GM12864 (cell line): ENCODE measurements at regions not wholly inside any gene's neighbourhood (a gene's known extent, or its start where the extent isn't known, plus 50 kb on each side); places are given as distances from the start of the nearest gene placed in this dataset.
"Not testable (repeated sequence)": the region's sequence is repeated elsewhere in the genome, so short reads cannot be mapped to it uniquely, and the experiment has no call there.

Source experiments
- DNase-seq: peaks from one replicate; pipeline ENCODE4 v3.0.0-alpha.2; 2011; ENCODE audit warnings: low read depth
- H3K4me3 ChIP-seq: 2 replicates; pipeline ENCODE4 v1.5.1; 2011; ENCODE audit warnings: mild to moderate bottlenecking, low read depth, low read length, control low read depth
- CTCF ChIP-seq: IDR thresholded peaks from 2 replicates; pipeline ENCODE4 v1.5.1; 2011; ENCODE audit warnings: low read depth, mild to moderate bottlenecking, moderate library complexity, low read length, control low read depth, inconsistent platforms; ENCODE audit errors: missing control alignments

GRCh38 chrX:18034945-18035344 lies 173.8 kb upstream of the RAI2 start:
- TF ChIP-seq CTCF: no peak
- DNase-seq: no peak
- no peak overlapping the region for H3K4me3 ChIP-seq

GRCh38 chrX:18034504-18034903 lies 173.4 kb upstream of the RAI2 start:
- DNase-seq: no peak
- no peak for TF ChIP-seq CTCF
- no peak overlapping the region for H3K4me3 ChIP-seq

GRCh38 chrX:18032486-18033221 lies 171.6 kb upstream of the RAI2 start:
- no peak for DNase-seq
- no peak overlapping the region for H3K4me3 ChIP-seq
- TF ChIP-seq CTCF: no peak

- no peak for TF ChIP-seq CTCF
- DNase-seq: no peak
- no peak overlapping the region for H3K4me3 ChIP-seq
These were observed 170.8 kb upstream of the RAI2 start for GRCh38 chrX:18031726-18032375.

- H3K4me3 ChIP-seq, DNase-seq: not testable (repeated sequence)
These were observed 169.6 kb upstream of the RAI2 start for GRCh38 chrX:18030656-18031055.

GRCh38 chrX:18026166-18026565 lies 165.1 kb upstream of the RAI2 start:
- TF ChIP-seq CTCF: no peak
- DNase-seq: no peak
- H3K4me3 ChIP-seq: no peak overlapping the region

- no peak for DNase-seq
These were observed 156.3 kb upstream of the RAI2 start for GRCh38 chrX:18017411-18017810.

More at GRCh38 chrX:18017411-18017810, 156.3 kb upstream of the RAI2 start:
- no peak for TF ChIP-seq CTCF
- H3K4me3 ChIP-seq: no peak overlapping the region
